Upper lobe of right lung (tissue), 1 donor: ENCODE measurements at regions not wholly inside any gene's neighbourhood (a gene's known extent, or its start where the extent isn't known, plus 50 kb on each side); places are given as distances from the start of the nearest gene placed in this dataset.
"Not testable (repeated sequence)": the region's sequence is repeated elsewhere in the genome, so short reads cannot be mapped to it uniquely, and the experiment has no call there.

Experiments used
- ATAC-seq: fragments of 200-7000 bp; cut with Tn5 transposase; one replicate; pipeline ENCODE4 v1.9.1; 2020; ENCODE audit warnings: mild to moderate bottlenecking, moderate library complexity
- DNase-seq: peaks from one replicate; pipeline ENCODE4 v3.0.0-alpha.2; 2020
- H3K27ac ChIP-seq: fragments of 200-600 bp; one replicate; pipeline ENCODE4 v1.8.0; 2022
- H3K27me3 ChIP-seq: fragments of 200-600 bp; one replicate; pipeline ENCODE4 v1.8.0; 2022; ENCODE audit warnings: mild to moderate bottlenecking
- H3K36me3 ChIP-seq: fragments of 200-600 bp; one replicate; pipeline ENCODE4 v1.8.0; 2022
- H3K4me1 ChIP-seq: fragments of 200-600 bp; one replicate; pipeline ENCODE4 v1.8.0; 2022
- H3K4me3 ChIP-seq: fragments of 200-600 bp; one replicate; pipeline ENCODE4 v1.8.0; 2022; ENCODE audit warnings: mild to moderate bottlenecking
- H3K9me3 ChIP-seq: fragments of 200-600 bp; one replicate; pipeline ENCODE4 v1.8.0; 2022
- intact Hi-C: fragments of 100-400 bp; cut with DNase I; formaldehyde crosslinking; loops from one replicate; pipeline ENCODE4 v1.11.0; 2022
- TF ChIP-seq, protein P1 (sequence below): fragments of 200-600 bp; IDR thresholded peaks from one replicate; pipeline ENCODE4 v1.8.0; 2022; ENCODE audit warnings: antibody characterized with exemption
- donor health status: DM: no; HTN: yes; CAD: no; lungs with severe emphysema.

DNA sequence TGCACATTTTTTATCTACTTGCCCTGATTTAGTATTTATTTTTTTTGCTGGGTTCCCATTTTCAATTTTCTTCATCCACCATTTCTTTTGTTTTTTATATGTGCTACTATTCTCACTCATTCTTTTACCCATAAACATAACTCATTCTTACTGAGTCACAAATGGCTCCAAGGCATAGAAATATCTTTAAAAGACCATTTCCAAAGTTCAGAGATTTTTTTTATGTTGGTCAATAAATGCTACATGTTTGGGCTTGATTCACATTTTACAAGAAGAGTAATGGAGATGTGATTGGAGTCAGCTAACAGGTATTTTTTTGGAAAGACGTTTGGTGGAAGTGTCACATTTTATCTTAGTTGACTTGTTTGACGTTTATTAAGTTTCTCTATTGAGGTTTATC lies 1303.2 kb upstream of the LRRTM3 start:
- TF ChIP-seq, protein P1, sequence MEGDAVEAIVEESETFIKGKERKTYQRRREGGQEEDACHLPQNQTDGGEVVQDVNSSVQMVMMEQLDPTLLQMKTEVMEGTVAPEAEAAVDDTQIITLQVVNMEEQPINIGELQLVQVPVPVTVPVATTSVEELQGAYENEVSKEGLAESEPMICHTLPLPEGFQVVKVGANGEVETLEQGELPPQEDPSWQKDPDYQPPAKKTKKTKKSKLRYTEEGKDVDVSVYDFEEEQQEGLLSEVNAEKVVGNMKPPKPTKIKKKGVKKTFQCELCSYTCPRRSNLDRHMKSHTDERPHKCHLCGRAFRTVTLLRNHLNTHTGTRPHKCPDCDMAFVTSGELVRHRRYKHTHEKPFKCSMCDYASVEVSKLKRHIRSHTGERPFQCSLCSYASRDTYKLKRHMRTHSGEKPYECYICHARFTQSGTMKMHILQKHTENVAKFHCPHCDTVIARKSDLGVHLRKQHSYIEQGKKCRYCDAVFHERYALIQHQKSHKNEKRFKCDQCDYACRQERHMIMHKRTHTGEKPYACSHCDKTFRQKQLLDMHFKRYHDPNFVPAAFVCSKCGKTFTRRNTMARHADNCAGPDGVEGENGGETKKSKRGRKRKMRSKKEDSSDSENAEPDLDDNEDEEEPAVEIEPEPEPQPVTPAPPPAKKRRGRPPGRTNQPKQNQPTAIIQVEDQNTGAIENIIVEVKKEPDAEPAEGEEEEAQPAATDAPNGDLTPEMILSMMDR = no peak
- H3K27ac ChIP-seq = no peak overlapping the region
- intact Hi-C loops = no loop called here
- no peaks in the 10 kb centered on the region for H3K36me3 ChIP-seq
- H3K4me1 ChIP-seq = no peaks in the 10 kb centered on the region
- no peaks in the 10 kb centered on the region for H3K9me3 ChIP-seq
- no peak overlapping the region for H3K4me3 ChIP-seq
- H3K27me3 ChIP-seq = no peaks in the 10 kb centered on the region
- no peak for ATAC-seq
- DNase-seq = no peak

DNA sequence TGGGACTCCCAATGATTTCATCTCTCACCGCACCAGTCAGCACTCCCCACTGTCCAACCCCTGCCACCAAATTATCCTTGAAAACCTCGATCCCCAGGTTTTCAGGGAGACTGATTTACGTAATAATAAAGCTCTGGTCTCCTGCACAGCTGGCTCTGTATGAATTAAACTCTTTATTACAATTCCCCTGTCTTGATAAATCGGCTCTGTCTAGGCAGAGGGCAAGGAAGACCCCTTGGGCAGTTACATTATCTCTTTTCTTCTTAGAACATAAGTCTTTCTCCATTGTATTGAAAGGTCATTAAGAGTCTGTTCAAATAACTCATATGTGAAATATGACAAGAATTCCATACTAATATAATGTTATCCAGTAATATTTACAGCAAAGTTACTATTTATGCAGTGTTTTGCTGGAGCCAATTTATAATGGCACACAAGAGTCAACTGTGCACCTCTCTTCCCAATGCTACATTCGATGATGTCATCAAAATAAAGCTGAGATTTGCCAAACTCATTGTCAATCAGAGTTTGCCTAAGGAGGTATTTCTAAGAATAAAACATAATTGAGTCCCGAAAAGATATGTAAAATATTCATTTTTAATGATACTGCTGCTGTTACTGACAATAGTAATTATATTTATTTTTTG lies 1297.2 kb upstream of the LRRTM3 start:
- TF ChIP-seq, protein P1 = no peak
- no peak overlapping the region for H3K27ac ChIP-seq
- H3K27me3 ChIP-seq = no peaks in the 10 kb centered on the region
- no peaks in the 10 kb centered on the region for H3K4me1 ChIP-seq
- DNase-seq (no peak), ATAC-seq (no peak)
- no peak overlapping the region for H3K4me3 ChIP-seq
- no peaks in the 10 kb centered on the region for H3K9me3 ChIP-seq
- intact Hi-C loops = no loop called here
- H3K36me3 ChIP-seq = no peaks in the 10 kb centered on the region

DNA sequence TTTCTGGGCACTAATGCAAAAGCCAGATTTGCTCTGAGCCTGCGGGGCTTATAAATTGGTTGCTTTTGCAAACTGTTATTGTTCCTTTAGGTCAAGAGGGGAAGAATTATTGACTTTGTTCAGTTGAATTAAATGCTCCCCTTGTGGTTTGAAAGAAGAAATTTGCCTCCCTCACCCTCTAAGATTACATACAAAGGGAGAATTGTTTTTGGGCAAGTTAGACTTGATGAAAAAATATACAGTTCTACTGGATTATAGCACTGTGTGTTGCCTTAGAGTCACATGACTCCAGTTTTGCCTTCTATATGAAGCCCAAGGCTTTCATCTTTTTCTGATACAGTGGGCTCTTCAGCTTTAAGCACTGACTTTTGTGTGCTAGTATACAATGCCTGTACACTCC lies 1265.8 kb upstream of the LRRTM3 start:
- intact Hi-C loops = no loop called here
- no peak for DNase-seq
- TF ChIP-seq, protein P1 = no peak

DNA sequence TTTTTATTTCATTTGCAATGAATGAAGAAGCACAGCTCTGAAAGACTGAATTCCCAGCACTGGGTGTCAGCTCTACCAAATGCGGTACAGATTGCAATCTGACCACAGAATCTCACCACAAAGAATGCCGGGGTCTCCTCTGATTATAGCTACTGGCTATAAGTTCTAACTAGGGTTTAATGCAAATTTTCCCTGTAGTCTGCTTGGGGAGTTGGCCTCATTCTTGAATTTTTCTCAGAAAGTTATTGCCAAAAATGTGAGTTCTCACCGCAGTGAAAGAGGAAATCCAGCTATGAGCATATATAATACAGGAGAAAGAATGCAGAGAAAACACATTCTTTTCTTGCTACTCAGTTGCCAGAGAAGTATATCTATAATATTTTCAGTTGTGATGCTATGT lies 1255.7 kb upstream of the LRRTM3 start:
- Histone ChIP-seq H3K9me3 (no peaks in the 10 kb centered on the region), H3K27ac (no peak overlapping the region), H3K36me3 (no peaks in the 10 kb centered on the region), H3K27me3 (no peaks in the 10 kb centered on the region), H3K4me1 (no peaks in the 10 kb centered on the region), H3K4me3 (no peak overlapping the region)
- ATAC-seq (no peak), DNase-seq (no peak)
- TF ChIP-seq, protein P1 = no peak
- intact Hi-C loops = no loop called here

More for the DNA sequence above, 1265.8 kb upstream of the LRRTM3 start:
- no peaks in the 10 kb centered on the region for H3K27me3 ChIP-seq
- ATAC-seq = no peak
- H3K27ac ChIP-seq = no peak overlapping the region
- H3K4me3 ChIP-seq = no peak overlapping the region
- peaks cover 5% of the 10 kb centered on the region for H3K9me3 ChIP-seq
- H3K4me1 ChIP-seq = no peaks in the 10 kb centered on the region
- no peaks in the 10 kb centered on the region for H3K36me3 ChIP-seq

DNA sequence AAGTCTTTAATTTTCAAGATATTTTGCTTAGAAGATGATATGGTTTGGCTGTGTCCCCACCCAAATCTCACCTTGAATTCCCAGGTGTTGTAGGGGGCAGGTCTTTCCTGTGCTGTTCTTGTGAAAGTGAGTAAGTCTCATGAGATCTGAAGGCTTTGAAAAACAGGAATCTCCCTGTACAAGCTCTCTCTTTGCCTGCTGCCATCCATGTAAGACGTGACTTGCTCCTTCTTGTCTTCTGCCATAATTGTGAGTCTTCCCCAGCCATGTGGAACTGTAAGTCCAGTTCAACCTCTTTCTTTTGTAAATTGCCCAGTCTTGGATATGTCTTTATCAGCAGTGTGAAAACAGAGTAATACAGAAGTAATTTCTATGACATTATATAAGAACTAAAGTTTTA lies 1255.2 kb upstream of the LRRTM3 start:
- H3K36me3 ChIP-seq, intact Hi-C loops, H3K4me3 ChIP-seq, DNase-seq, H3K27me3 ChIP-seq, H3K27ac ChIP-seq, H3K4me1 ChIP-seq, H3K9me3 ChIP-seq, ATAC-seq: not testable (repeated sequence)

DNA sequence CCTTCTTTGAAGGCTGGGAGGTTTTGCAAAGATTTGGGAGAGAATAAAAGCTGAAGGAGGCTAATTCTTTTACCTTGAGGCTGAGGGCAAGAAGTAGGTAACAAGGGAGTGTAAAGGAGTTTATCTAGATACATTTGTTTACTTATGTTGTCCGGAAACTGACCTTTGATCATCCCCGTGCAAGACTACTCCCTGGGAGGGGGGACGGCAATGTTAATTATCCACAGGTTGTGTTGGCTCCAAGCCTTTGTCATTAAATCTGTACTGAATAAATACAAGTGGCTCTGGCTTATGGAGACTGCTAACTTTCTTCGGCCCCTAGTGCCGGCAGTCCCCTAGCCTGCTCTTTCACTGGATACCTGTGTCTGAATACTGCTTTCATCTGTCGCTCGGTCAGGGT lies 1250.6 kb upstream of the LRRTM3 start:
- DNase-seq = no peak
- intact Hi-C loops = no loop called here
- Histone ChIP-seq H3K4me3 (no peak overlapping the region), H3K4me1 (no peaks in the 10 kb centered on the region), H3K36me3 (no peaks in the 10 kb centered on the region), H3K27ac (no peak overlapping the region), H3K9me3 (no peaks in the 10 kb centered on the region), H3K27me3 (no peaks in the 10 kb centered on the region)
- ATAC-seq = no peak
- TF ChIP-seq, protein P1 = no peak
